NCI-H146 treated with DMSO at 0.1 percent for 48 hours (cell line): ENCODE measurements at regions not wholly inside any gene's neighbourhood (a gene's known extent, or its start where the extent isn't known, plus 50 kb on each side); places are given as distances from the start of the nearest gene placed in this dataset.
A peak's percentile ranks its signal among the peaks of the same experiment; 100 is the strongest.

Experiments
- DNase-seq: peaks from one replicate; lab custom pipeline; 2025; ENCODE audit not compliant: unreplicated experiment; lab: John Stamatoyannopoulos, UW

DNA sequence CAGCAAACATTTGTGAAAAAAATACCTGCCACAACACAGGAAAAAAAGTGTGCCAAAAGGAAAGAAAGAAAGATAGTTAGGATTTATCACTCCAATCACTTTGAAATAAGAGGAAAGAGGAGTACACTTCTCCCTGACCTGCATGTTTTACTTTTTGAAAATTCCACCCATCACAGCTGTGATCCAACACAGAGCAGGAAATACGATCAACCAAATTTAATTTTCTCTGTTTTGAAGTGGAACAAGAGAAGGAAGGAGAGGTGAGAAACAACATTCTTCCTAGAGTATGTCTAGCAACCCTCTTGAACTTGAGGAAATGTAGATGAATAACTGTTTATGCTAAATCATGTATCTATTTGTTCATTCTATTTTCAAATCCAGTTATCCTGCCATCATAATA lies 284.7 kb upstream of the SYT1 start:
- DNase-seq: no peak

DNA sequence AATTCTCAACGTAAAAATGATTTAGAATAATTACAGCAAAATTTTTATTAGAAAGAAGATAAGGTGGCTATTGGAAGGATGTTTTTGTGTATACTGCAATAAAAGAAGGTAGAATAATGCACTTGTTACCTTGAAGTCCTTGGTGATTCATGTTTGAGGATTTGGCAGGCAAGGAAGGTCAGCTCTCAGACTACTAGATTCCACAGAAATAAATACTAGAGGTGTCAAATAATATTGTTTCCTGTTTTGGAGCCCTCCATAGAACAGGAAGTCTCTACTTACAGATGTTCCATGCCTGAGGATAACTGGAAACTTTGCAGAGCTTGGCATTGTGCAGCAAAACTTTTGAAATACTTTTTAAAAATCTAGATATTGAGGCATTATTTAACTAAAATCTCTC lies 284.3 kb upstream of the SYT1 start:
- DNase-seq: no peak

DNA sequence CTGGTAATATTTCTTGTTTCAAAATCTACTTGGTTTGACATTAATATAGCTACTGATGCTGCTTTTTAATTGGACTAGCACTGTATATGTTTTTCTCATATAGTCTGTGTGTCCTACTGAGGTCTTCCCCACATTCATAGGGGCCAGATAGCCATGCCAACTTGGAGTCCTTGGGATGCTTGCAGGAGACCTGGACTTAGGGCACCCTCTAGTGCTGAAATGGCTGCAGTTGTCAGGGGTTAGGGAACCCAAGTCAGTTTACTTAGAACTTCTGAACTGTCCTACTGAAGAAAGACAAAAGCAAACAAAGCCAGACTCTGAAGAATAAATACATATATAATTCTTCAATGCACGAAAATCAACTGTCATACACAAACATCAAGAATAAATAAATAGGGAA lies 279.9 kb upstream of the SYT1 start:
- no peak for DNase-seq

DNA sequence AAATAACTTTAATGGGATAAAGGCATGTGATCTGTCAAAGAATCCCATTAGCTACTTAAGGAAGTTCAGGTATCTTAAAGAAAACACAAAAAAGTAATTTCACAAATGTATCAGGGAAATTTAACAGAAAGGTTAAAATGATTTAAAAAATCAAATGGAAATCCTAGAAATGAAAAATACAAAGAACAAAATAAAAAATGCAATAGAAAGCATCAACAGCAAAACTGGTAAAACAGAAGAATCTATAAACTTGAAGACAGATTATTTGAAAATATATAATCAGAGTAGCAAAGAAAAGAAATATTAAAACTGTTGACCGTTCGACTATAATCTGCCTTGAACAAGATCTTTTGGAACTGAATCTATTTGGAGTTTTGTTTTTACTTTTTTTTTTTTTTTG lies 279.4 kb upstream of the SYT1 start:
- no peak for DNase-seq

DNA sequence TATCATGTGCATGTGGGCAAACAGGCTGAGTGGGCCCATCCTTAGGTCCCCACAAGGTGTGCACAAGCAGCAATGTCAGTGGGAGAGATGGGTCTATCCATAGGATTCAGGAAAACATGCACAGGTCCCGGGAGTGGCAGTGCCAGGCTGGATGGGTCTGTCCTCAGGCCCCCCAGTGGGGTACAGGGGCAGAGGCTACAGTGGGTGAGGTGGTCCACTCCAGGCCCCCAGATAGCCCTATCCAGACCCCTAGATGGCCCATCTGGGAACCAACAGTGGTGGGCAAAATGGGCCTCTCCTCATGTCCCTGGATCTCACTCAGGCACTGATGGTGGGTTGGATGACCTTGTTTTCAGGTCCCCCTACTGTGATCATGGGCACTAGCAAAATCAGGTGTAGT lies 277.8 kb upstream of the SYT1 start:
- no peak for DNase-seq

DNA sequence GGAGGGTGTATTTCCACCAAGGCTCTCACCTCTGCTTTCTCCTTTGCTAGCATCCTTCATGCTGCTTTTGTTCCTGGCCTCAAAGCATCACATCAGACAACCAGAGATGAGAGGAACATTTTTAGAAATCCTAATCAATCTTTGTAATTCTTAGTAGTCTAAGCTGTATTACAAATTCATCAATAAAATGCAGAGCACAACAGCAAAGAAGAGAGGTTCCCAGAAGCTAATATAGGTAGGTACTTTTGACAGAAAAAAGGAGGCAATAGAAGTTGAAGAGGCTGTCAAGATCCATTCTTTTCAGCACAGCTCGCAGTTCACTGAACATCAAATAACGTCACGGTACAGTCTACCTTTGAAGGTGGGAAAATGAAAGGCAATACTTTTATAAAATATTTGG lies 265.2 kb upstream of the SYT1 start:
- DNase-seq: no peak

DNA sequence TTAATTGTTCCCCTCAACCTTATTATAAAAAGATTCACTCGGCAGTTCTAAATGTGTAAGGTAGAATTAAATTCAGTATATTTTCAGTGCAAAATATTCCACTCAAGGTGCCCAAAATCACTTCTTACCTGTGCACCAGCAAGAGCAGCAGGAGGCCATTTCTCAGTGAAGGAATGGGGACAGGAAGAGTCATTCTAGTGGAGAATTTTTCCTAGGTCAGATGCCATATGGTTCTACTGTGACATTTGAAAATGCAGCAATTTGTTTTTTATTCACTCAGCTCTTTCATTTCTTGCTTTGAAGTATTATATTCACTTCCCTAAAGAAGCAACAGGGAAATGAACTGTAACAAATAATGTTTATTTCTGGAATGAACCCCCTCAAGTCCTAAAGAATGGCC lies 264.0 kb upstream of the SYT1 start:
- DNase-seq: no peak

DNA sequence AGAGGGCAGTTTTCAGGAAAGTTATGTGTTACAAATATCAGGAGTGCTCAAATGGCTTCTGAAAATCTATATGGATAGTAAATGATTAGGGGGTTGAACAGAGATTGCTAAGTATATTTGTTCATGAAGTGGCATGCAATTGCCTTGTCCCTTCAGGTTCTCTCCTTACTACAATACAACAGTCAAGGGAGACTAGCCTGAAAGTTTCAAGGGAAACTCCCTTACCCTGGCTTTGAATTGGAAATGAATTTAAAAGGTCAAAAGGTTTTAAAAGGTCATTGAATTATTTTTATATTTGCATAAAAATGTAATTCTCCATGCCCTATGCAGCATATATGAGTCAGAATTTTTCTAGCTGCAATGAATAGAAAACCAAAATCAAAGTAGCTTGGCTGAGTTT lies 253.1 kb upstream of the SYT1 start:
- DNase-seq: no peak

DNA sequence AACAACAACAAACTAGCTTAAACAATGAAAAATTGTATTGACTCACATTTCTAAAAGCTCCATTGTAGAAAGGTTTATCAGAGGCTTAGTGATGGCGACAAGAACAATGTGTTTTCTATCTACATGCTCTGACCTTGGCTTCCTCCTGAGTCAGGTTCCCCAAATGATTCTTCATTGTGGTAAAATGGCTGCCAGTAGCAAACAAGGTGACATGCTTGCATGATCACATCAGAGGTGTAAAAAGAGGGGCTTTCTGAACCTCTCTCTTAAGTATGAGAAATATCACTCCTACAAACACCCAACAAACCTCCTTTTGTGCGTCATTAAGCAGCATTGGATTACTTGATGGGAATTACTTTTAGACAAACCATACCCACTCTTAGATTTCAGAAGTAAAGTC lies 252.4 kb upstream of the SYT1 start:
- DNase-seq: no peak

DNA sequence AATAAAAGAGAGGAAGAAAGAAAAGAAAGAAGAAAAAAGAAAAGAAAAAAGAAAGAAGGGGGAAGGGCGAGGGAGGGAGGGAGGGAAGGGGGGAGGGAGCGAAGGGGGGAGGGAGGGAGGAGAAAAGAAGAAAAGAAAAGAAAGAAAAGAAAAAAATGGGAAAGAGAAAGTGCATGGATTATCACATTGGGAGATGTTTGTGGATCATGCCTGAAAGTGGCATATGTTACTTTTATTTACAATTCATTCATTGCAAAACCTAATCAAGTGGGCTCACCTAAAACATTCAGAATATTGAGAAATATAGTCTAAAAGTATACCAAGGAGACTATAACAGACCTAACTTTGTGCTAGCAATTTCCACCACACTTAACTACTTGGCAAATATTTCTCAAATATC lies 246.9 kb upstream of the SYT1 start:
- DNase-seq: no peak

DNA sequence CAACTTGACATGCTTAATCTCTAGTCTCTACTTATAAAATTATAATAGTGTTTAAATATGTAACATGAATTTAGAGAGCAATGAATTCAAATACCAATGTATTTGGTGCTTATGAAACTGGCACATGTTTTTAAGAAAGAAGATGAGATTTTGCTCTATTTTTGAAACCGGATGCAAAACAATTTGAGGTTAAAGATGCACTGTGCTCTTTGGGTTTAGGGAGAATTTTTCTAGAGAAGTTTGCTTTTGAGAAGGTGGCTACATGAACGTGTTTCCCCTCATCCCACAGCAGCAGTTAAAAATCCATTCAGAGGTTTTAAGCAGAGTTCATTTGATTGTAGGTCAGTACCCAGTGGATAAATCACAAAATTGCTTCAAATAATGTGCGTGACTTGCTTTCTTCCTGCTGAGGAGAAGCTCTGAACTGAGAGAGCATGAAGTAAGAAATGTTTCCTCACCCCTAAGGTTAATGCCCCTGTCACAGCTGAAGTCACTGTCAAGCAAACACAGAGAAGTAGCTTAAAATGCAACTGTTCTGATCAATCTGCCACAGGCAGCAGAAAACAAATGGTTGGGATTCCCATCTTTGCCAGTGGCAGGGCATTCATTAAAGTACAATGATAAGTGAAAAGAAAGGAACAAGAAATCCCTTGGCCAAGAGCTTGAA lies 241.9 kb upstream of the SYT1 start:
- DNase-seq: no peak

DNA sequence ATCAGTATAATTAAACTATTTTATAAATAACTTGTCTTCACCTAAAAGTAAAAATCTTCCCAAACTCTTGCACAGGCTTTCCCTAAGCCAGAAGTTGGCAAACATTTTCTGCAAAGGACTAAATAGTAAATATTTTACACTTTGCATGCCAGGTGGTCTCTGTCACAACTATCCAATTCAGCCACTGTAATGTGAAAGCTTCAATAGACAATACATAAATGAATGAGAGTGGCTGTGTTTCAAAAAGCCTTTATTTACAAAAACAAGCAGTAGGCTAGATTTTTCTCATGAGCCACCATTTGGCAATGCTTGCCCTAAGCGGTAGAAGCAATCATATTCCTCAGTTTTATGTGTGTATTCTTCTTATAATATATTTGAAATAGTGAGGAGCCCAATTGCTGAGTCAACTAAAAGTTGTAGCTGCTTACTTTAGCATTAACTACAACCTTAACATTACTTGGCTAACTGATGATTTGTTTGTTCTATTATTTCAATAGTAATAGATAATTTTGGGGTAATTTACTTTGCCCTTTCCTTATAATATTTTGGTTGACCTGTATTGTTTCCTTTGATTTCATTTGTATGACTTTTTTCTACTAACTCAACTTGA lies 236.0 kb upstream of the SYT1 start:
- DNase-seq: no peak

DNA sequence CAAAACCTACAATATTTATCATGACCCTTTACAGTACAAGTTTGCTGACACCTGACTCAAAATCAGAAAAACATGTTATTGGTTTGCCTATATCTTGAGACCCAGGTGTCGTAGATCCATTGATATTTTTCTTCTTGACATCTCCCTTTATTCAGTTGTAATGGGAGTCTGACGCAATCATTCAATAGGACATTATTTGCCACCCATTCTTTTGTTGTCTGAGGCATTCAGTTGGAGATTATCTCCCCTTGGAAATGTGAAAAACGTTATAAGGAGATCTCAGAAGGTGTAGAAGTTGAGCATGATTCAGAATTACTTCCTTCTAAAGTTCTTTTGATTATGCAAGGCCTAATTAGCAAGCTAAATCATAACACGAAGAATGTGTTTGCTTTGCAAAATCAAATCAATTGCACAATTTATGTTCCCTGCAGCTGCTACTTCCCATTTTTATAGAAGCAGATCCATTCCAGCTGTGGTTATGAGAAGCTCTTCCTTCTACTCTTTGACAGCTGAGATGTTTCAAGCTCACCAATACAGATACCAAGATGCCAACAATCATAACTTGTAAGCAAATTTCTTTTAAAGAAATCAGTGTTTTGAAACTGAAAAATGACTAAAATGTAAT lies 228.2 kb upstream of the SYT1 start:
- peak; percentile 80 for DNase-seq

DNA sequence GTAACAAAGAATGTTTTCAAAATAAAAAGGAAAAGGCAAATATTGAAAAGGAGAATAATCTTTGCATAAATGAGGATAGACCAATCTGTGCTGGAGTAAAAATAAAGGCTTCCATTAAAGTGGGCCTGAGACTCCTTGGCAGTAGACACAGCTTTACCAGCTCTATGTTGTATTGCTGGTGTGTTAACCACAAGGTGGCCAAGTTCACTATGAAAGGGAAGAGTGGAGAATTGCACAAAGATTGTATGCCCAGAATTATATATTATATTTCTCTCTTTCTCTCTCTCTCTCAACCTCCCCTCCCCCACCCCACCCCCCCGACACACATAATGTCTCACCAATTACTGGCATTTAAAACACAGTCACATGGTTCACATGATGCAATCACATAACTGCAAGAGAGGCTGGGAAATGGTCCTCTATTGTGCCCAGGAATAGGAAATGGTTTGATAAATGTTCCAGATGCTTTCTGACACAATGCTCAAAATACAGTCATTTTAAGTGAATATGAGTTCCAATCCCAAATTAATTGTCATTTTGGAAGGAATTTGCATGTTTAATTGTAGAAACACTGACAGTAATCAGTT lies 222.6 kb upstream of the SYT1 start:
- DNase-seq: peak; percentile 10

DNA sequence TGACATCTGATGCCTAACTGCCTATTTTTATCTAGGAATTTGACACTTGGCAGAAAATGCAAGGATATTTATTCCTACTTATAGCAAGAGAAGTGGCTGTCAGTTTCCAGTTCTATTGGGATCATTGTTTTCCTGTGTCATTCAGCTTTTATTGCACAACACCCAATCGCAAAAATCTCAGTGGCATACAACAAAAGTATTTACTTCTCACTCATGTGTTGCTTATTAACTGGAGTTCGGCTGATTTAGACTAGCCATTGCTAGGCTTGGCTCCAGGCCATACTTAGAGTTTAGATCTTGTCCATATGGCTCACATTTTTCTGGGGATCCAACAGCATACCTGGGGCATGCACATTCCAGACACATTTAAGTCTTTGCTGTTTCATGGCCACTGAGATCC lies 218.6 kb upstream of the SYT1 start:
- no peak for DNase-seq

DNA sequence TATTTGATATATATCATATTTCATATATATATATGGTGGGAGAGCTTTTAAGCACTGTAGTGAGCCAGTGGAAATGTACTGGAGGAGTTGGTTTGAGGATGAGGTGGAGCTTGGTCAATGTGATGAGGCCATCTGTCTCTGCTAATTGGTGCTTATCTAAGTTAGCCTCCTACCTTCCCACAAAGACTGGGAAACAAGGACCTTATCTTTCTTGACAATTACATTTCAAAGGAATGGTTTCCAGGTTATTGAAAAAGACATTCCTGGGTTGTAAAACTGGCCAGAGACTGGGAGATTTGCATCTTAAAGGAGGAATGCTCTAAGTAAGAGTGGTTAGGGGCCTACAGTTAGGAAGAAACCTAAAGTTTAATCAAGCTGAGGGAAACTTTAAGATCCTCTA lies 212.8 kb upstream of the SYT1 start:
- DNase-seq: no peak

DNA sequence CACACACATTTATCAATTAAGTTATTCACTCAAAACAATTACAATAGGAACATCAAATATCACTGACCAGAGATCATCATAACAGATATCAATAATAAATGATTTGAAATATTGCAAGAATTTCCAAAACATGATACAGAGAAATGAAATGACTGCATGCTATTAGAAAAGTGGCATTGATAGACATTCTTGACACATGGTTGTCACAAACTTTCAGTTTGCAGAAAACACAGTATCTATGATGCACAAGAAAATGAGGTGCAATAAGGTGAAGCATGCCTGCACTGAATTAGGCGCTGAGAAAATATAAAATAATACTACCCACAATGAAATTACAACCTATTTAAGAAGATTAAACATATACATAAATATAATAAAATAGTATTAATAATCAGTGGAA lies 198.0 kb upstream of the SYT1 start:
- DNase-seq: no peak

DNA sequence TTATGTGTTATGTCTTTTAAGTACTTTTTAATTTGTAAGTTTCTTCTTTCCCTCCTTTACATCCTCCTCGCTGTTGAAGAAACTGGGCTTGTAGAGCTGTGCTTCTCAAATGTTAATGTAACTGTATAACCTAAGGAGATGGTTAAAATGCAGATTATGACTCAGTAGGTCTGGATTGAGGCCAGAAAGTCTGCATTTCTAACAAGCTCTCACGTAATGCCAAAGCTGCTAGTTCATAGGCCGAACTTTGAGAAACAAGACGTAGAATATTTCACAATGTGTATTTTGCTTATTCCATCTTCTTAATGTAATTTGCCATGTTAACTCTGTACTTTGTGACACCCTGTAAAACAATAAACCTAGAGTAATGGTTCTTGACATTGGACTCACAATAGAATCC lies 193.3 kb upstream of the SYT1 start:
- no peak for DNase-seq

DNA sequence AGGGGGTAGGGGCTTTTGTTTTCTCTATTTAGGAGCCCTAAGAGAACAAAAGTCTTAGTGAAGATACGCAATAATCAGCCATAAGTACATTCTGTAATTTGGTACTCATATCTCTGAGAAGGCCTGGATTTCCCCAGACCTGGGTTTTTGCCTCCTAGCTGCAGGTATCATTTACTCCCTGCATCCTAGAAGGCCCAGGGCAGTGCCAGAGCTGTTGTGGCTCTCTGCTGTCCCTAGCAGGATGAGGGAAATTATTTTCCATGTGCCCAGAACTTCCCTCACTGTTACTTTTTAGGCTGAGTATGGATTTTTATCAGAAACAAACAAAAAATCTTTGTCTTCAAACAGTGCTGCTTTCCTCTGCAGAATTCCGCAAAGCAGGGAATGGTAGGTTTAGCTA lies 192.5 kb upstream of the SYT1 start:
- DNase-seq: no peak

DNA sequence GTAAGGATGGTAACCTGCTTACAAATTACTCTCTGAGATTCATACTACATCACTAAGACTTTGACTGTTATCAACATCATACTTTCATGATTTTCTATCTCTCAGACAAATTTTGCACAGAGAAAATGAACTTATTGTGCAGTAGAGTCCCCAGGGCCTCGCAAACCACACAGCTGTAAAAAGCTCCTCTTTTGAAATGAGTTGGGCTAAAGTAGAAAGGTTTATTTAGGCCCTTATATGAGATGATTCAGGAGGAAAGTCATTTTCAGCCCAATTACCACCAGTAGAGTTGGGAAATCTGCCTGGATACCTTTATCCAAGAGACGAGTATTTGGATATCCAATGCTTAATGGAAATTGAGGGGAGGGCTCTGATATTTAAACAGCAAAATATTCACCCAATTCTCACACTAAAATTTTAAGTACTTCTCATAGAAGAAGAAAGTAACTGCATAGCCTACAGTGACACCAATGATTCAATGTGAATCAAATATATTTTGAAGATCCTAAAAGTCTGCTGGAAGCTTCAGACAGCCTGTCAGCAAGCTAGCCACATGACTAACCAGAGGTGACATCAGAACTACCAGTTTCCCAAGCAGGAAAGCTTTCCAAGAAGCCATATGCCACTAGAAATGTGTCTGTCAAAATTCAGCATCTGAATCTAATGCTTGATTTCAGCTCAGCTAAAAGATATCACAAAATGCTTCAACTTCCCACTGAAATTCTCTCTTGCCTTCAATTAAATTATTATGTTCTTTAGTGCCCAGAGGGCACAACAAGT lies 190.1 kb upstream of the SYT1 start:
- DNase-seq: no peak

DNA sequence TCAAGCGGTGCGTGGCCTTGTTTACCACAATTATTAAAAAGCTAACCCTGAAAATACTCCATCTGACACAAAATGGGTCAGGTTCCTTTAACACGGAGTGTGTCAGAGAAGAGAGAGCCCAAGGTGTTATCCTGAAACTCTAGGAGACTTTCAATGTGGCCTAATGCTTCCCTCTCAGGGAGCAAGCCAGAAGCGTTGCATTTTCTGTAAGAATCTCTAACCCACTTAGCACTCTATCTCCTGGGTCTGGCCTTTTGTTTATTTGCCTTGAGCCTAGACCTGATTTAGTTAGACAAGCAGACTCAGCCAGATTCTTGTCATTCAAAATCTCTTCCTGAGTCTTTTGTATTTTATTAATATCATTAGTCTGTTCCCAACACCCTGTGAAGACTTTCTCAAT lies 184.0 kb upstream of the SYT1 start:
- DNase-seq: peak; percentile 76

DNA sequence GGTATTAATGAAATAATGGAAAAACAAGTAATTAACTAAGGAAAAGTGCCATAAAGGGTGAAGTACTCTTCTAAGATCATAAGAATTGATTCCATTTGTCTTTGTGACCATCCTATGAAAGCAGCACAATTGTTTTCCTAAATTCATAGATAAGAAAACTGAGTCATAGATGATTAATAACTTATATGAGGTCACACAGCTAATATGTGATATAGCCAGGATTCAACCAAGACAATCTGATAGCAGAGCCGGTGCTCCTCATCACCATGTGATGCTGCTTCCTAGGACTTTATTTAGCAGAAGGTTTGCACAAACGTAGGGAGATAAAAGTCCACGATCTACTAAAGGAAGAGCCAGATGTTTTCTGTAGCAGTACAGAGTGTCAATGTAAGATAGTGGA lies 181.5 kb upstream of the SYT1 start:
- no peak for DNase-seq
